Panc1 (cell line): ENCODE measurements at regions not wholly inside any gene's neighbourhood (a gene's known extent, or its start where the extent isn't known, plus 50 kb on each side); places are given as distances from the start of the nearest gene placed in this dataset.

Source experiments
- ATAC-seq: fragments of 200-7000 bp; cut with Tn5 transposase; 2 replicates; pipeline ENCODE4 v1.9.1; 2020; ENCODE audit warnings: mild to moderate bottlenecking, moderate library complexity
- BruUV-seq: library from RNA; stranded (reverse); fragments of 400-500 nt; replicated peaks from 2 replicates; lab custom pipeline; 2021; lab: Mats Ljungman, UMichigan
- CTCF ChIA-PET: fragments of 300-600 bp; sonication (Branson Sonifier 250); formaldehyde crosslinking; loops from one replicate; lab custom pipeline; 2022; ENCODE audit warnings: antibody characterized with exemption; lab: Charles Lee
- POLR2A ChIA-PET: fragments of 300-600 bp; sonication (Branson Sonifier 250); formaldehyde crosslinking; loops from one replicate; lab custom pipeline; 2022; ENCODE audit warnings: antibody characterized with exemption; lab: Charles Lee
- DNase-seq: peaks from one replicate; pipeline ENCODE4 v3.0.0-alpha.2; 2010; ENCODE audit warnings: low read depth, low spot score
- H3K27ac ChIP-seq: 2 replicates; pipeline ENCODE4 v1.5.1; 2011; ENCODE audit warnings: mild to moderate bottlenecking, low read length, inconsistent platforms
- H3K27me3 ChIP-seq: fragments of 200-500 bp; sonication (Bioruptor generic); 2 replicates; pipeline ENCODE4 v1.6.0; 2014; ENCODE audit warnings: low read length, inconsistent platforms; ENCODE audit not compliant: control insufficient read depth, insufficient read depth
- H3K36me3 ChIP-seq: fragments of 200-500 bp; sonication (Bioruptor generic); 2 replicates; pipeline ENCODE4 v1.5.1; 2014; ENCODE audit warnings: inconsistent platforms, mild to moderate bottlenecking, low read length, moderate library complexity; ENCODE audit not compliant: control insufficient read depth, insufficient read depth
- H3K4me1 ChIP-seq: 2 replicates; pipeline ENCODE4 v1.5.1; 2011; ENCODE audit warnings: inconsistent platforms, mild to moderate bottlenecking, low read length, moderate library complexity; ENCODE audit not compliant: control insufficient read depth, insufficient read depth
- H3K4me3 ChIP-seq, 2 experiments: 2 replicates each; pipeline ENCODE4 v1.5.1; 2011 to 2012; ENCODE audit warnings: low read depth in 2 of 2, low read length in 2 of 2, mild to moderate bottlenecking in 2 of 2, inconsistent platforms in 1 of 2, moderate library complexity in 1 of 2
- H3K9me3 ChIP-seq: fragments of 200-500 bp; sonication (Bioruptor generic); 2 replicates; pipeline ENCODE4 v1.5.1; 2014; ENCODE audit warnings: low read depth, mild to moderate bottlenecking, inconsistent platforms, low read length, moderate library complexity; ENCODE audit not compliant: control insufficient read depth, insufficient read depth
- CTCF ChIP-seq: fragments of 450-650 bp; IDR thresholded peaks from 2 replicates; pipeline ENCODE4 v1.5.1; 2017; ENCODE audit warnings: mild to moderate bottlenecking
- POLR2AphosphoS5 ChIP-seq: IDR thresholded peaks from 2 replicates; pipeline ENCODE4 v1.6.1; 2012; ENCODE audit warnings: mild to moderate bottlenecking, low read depth, low read length, moderate library complexity
- REST ChIP-seq, 2 experiments: IDR thresholded peaks; 2 replicates each; pipeline ENCODE4 v1.6.1; 2011 to 2012; ENCODE audit warnings: low read depth in 2 of 2, control low read depth in 1 of 2, low read length in 1 of 2, mild to moderate bottlenecking in 1 of 2, moderate library complexity in 1 of 2; ENCODE audit not compliant: insufficient read depth in 1 of 2
- SIN3A ChIP-seq: IDR thresholded peaks from 2 replicates; pipeline ENCODE4 v1.6.1; 2012; ENCODE audit warnings: low read depth, mild to moderate bottlenecking, low read length, moderate library complexity, borderline replicate concordance; ENCODE audit not compliant: insufficient read depth
- TCF7L2 ChIP-seq: IDR thresholded peaks from 2 replicates; pipeline ENCODE4 v1.6.1; 2011; ENCODE audit warnings: mild to moderate bottlenecking, low read depth, low read length, inconsistent platforms
- in situ Hi-C: cut with HindIII; loops from 2 replicates; pipeline ENCODE4 v1.10.0; 2016; ENCODE audit warnings: low sequenced_read_pairs, low pct_unique_long_range_greater_than_20kb
- intact Hi-C: fragments of 100-400 bp; cut with micrococcal nuclease; formaldehyde crosslinking; loops from one replicate; pipeline ENCODE4 v1.10.0; 2022; ENCODE audit not compliant: unreplicated experiment

- Histone ChIP-seq H3K9me3 (no peaks in the 10 kb centered on the region), H3K4me3 (no peak overlapping the region), H3K36me3 (no peaks in the 10 kb centered on the region), H3K4me1 (no peaks in the 10 kb centered on the region), H3K27me3 (no peaks in the 10 kb centered on the region), H3K27ac (no peak overlapping the region)
- intact Hi-C loops (no loop called here), in situ Hi-C loops (no loop called here)
- ATAC-seq (no peak), DNase-seq (no peak)
- no TSS peak for BruUV-seq
- POLR2A ChIA-PET: no interaction called here
- TF ChIP-seq CTCF (no peak), SIN3A (no peak), TCF7L2 (no peak), REST (IDR thresholded peaks at IDR 0.05; ENCODE audit: insufficient read depth in 1 of 2, low read depth in 2 of 2, low read length in 1 of 2) (no peak), POLR2AphosphoS5 (no peak)
- CTCF ChIA-PET: no interaction called here
Measured at GRCh38 chr7:109044691-109045090, 475.0 kb downstream of the DNAJB9 start.

- POLR2A ChIA-PET: no interaction called here
- in situ Hi-C loops: no loop called here
- CTCF ChIA-PET: no interaction called here
Measured at GRCh38 chr7:109049366-109049765, 479.7 kb downstream of the DNAJB9 start.

More at GRCh38 chr7:109049366-109049765, 479.7 kb downstream of the DNAJB9 start:
- no peaks in the 10 kb centered on the region for H3K27me3 ChIP-seq
- DNase-seq (no peak), ATAC-seq (no peak)
- no peak overlapping the region for H3K27ac ChIP-seq
- no peaks in the 10 kb centered on the region for H3K36me3 ChIP-seq
- no peaks in the 10 kb centered on the region for H3K4me1 ChIP-seq
- no peak overlapping the region for H3K4me3 ChIP-seq
- intact Hi-C loops: no loop called here
- TF ChIP-seq POLR2AphosphoS5: no peak
- no peak for TF ChIP-seq TCF7L2
- no peak for TF ChIP-seq SIN3A
- TF ChIP-seq CTCF: no peak
- no peak for TF ChIP-seq REST (IDR thresholded peaks at IDR 0.05; ENCODE audit: insufficient read depth in 1 of 2, low read depth in 2 of 2, low read length in 1 of 2)
- no peaks in the 10 kb centered on the region for H3K9me3 ChIP-seq
- BruUV-seq: no TSS peak
